ENCODE measurements at regions not wholly inside any gene's neighbourhood (a gene's known extent, or its start where the extent isn't known, plus 50 kb on each side); places are given as distances from the start of the nearest gene placed in this dataset.

GRCh38 chr14:30444451-30444850 lies 114.5 kb upstream of the G2E3 start:
- WGBS, 3 donors = 71 to 82% (median 78%) methylated on average over 1 of the region's 1 CpG
- Histone ChIP-seq H3K27ac (no peak overlapping the region), H3K9me3 (no peaks in the 10 kb centered on the region), H3K4me1 (ENCODE audit: insufficient read depth) (no peaks in the 10 kb centered on the region), H3K27me3 (no peaks in the 10 kb centered on the region), H3K36me3 (no peaks in the 10 kb centered on the region), H3K4me3 (no peak overlapping the region)
- TF ChIP-seq EP300 (IDR thresholded peaks at IDR 0.05) (no peak), POLR2A (IDR thresholded peaks at IDR 0.05) (no peak), CTCF (IDR thresholded peaks at IDR 0.05) (no peak)
- intact Hi-C loops (cut with DNase I) = no loop called here
- no peak for DNase-seq

DNA sequence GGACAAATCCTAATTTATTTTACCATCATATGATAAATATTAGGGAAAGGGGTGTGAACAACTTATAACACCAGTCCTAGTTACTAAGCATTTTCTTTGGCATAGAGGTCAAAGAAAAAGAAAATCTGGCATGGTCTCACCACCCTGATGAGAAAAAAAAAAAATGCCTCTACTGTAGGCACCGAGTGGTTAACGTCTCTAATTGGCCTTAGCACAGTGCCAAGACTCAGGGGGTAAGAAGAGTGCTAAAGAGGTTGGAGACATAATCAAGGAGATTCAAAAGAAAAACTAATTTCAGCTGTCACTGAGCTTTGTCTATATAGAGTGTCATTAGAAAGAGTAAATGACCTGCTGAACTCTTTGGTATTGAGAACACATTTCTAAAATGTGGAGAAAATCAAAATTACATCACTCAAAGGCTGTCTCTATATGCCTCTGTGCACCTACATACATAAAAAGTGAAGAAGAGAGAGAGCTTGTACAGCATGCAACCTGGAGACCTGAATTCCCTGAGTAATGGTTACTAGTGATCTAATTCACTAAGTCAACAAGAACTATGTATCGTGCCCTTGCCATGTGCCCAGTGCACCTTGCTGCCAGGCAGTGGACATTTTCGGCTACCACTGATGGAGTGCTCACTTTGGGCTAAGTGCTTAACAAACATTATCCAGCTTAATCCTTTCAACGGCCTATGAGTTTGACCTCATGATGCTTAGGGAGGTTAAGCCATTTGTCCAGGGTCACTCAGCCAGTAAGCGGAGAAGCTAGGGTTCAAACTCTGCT lies 113.8 kb upstream of the G2E3 start:
- no peaks in the 10 kb centered on the region for H3K4me1 ChIP-seq (ENCODE audit: insufficient read depth)
- no peak overlapping the region for H3K4me3 ChIP-seq
- no peak overlapping the region for H3K27ac ChIP-seq
- H3K9me3 ChIP-seq = no peaks in the 10 kb centered on the region
- WGBS, 3 donors = 69 to 74% (median 74%) methylated on average over 6 of the region's 6 CpGs
- no peak for DNase-seq
- no peaks in the 10 kb centered on the region for H3K36me3 ChIP-seq
- no peaks in the 10 kb centered on the region for H3K27me3 ChIP-seq
- TF ChIP-seq POLR2A (IDR thresholded peaks at IDR 0.05) (no peak), EP300 (IDR thresholded peaks at IDR 0.05) (no peak), CTCF (IDR thresholded peaks at IDR 0.05) (no peak)
- intact Hi-C loops (cut with DNase I) = no loop called here

DNA sequence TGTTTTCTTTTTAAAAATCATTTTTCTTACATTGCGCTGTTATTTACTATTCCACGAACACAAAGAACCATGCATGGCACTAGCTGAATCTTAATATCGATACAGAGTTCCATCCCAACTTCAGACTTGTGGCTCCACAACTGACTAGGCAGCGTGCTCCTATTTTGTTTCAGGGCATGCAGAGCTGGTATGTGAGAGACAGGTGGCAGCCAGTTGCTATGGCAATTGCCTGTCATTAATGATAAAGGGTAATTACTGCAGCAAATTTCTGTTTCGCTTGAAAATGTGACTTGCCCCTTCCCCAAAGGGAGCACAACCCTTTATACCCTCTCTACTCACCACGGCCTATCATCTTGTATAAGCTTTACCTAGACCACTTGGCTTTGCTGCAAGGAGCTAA lies 113.1 kb upstream of the G2E3 start:
- intact Hi-C loops (cut with DNase I) = no loop called here

More for the DNA sequence above, 113.1 kb upstream of the G2E3 start:
- Histone ChIP-seq H3K27me3 (no peaks in the 10 kb centered on the region), H3K27ac (no peak overlapping the region), H3K4me1 (ENCODE audit: insufficient read depth) (no peaks in the 10 kb centered on the region), H3K9me3 (no peaks in the 10 kb centered on the region), H3K36me3 (no peaks in the 10 kb centered on the region), H3K4me3 (no peak overlapping the region)
- no peak for DNase-seq
- no peak for TF ChIP-seq CTCF (IDR thresholded peaks at IDR 0.05)
- no peak for TF ChIP-seq EP300 (IDR thresholded peaks at IDR 0.05)
- TF ChIP-seq POLR2A (IDR thresholded peaks at IDR 0.05) = no peak
- WGBS, 3 donors = 85 to 92% (median 87%) methylated on average over 6 of the region's 6 CpGs

Data from ovary (tissue), 7 donors.